BLaER1 (cell line): ENCODE measurements at regions not wholly inside any gene's neighbourhood (a gene's known extent, or its start where the extent isn't known, plus 50 kb on each side); places are given as distances from the start of the nearest gene placed in this dataset.
A peak's percentile ranks its signal among the peaks of the same experiment; 100 is the strongest.
"Not testable (repeated sequence)": the region's sequence is repeated elsewhere in the genome, so short reads cannot be mapped to it uniquely, and the experiment has no call there.

Experiments used
- H3K27ac ChIP-seq: shearing (Covaris generic); formaldehyde crosslinking; 2 replicates; pipeline ENCODE4 v1.8.1; 2022
- H3K27me3 ChIP-seq: shearing (Covaris generic); formaldehyde crosslinking; 2 replicates; pipeline ENCODE4 v1.8.1; 2022
- H3K36me3 ChIP-seq: shearing (Covaris generic); formaldehyde crosslinking; 2 replicates; pipeline ENCODE4 v1.8.1; 2022
- H3K4me1 ChIP-seq: shearing (Covaris generic); formaldehyde crosslinking; 2 replicates; pipeline ENCODE4 v1.8.1; 2022
- H3K4me2 ChIP-seq: shearing (Covaris generic); formaldehyde crosslinking; 2 replicates; pipeline ENCODE4 v1.8.1; 2022
- H3K4me3 ChIP-seq: shearing (Covaris generic); formaldehyde crosslinking; 2 replicates; pipeline ENCODE4 v1.8.1; 2022
- H3K9ac ChIP-seq: shearing (Covaris generic); formaldehyde crosslinking; 2 replicates; pipeline ENCODE4 v1.8.1; 2022
- H3K9me3 ChIP-seq: shearing (Covaris generic); formaldehyde crosslinking; 2 replicates; pipeline ENCODE4 v1.8.1; 2022
- H4K20me1 ChIP-seq: shearing (Covaris generic); formaldehyde crosslinking; 2 replicates; pipeline ENCODE4 v1.8.1; 2022
- Cebpa-rat ChIP-seq: shearing (Covaris generic); IDR thresholded peaks from 2 replicates; pipeline ENCODE4 v1.8.1; 2022

GRCh38 chr10:114872519-114873087, 51.0 kb downstream of the FHIP2A start:
- Histone ChIP-seq H3K36me3 (no peaks in the 10 kb centered on the region), H3K9ac (no peak overlapping the region), H3K4me3 (no peak overlapping the region), H3K27ac (no peak overlapping the region), H3K4me1 (peaks cover 14% of the 10 kb centered on the region), H3K27me3 (no peaks in the 10 kb centered on the region), H3K9me3 (no peaks in the 10 kb centered on the region), H3K4me2 (no peak overlapping the region), H4K20me1 (no peaks in the 10 kb centered on the region)
- TF ChIP-seq Cebpa-rat: no peak

- peak overlapping the region; percentile 11; the same call in 1 of the 2 replicates for H3K9ac ChIP-seq
- peaks cover 14% of the 10 kb centered on the region for H3K4me1 ChIP-seq
- no peaks in the 10 kb centered on the region for H4K20me1 ChIP-seq
- no peaks in the 10 kb centered on the region for H3K27me3 ChIP-seq
- H3K27ac ChIP-seq: no peak overlapping the region; the same call in 1 of the 2 replicates
- H3K4me2 ChIP-seq: peak overlapping the region; percentile 64
- no peak overlapping the region; the same call in 1 of the 2 replicates for H3K4me3 ChIP-seq
- TF ChIP-seq Cebpa-rat: no peak
- H3K9me3 ChIP-seq: no peaks in the 10 kb centered on the region
- no peaks in the 10 kb centered on the region for H3K36me3 ChIP-seq
Measured at GRCh38 chr10:114874827-114875411, 53.3 kb downstream of the FHIP2A start.

GRCh38 chr10:114875590-114876081, 54.1 kb downstream of the FHIP2A start:
- not testable (repeated sequence) for H4K20me1 ChIP-seq, H3K27me3 ChIP-seq, H3K4me3 ChIP-seq, H3K9me3 ChIP-seq, H3K9ac ChIP-seq, H3K27ac ChIP-seq, H3K36me3 ChIP-seq
- peaks cover 14% of the 10 kb centered on the region for H3K4me1 ChIP-seq
- H3K4me2 ChIP-seq: peak overlapping the region; percentile 64

GRCh38 chr10:114876169-114876568, 54.6 kb downstream of the FHIP2A start:
- Histone ChIP-seq H3K36me3 (no peaks in the 10 kb centered on the region), H3K27me3 (no peaks in the 10 kb centered on the region), H3K9me3 (no peaks in the 10 kb centered on the region), H4K20me1 (no peaks in the 10 kb centered on the region), H3K4me3 (no peak overlapping the region), H3K27ac (no peak overlapping the region), H3K4me1 (peaks cover 14% of the 10 kb centered on the region), H3K9ac (no peak overlapping the region), H3K4me2 (no peak overlapping the region)
- TF ChIP-seq Cebpa-rat: no peak

GRCh38 chr10:114876602-114877300, 55.2 kb downstream of the FHIP2A start:
- H3K4me2 ChIP-seq: no peak overlapping the region
- peaks cover 14% of the 10 kb centered on the region for H3K4me1 ChIP-seq
- no peak overlapping the region for H3K27ac ChIP-seq
- no peaks in the 10 kb centered on the region for H3K36me3 ChIP-seq
- H3K9ac ChIP-seq: no peak overlapping the region
- H3K9me3 ChIP-seq: no peaks in the 10 kb centered on the region
- H3K4me3 ChIP-seq: no peak overlapping the region
- no peaks in the 10 kb centered on the region for H3K27me3 ChIP-seq
- H4K20me1 ChIP-seq: no peaks in the 10 kb centered on the region
- no peak for TF ChIP-seq Cebpa-rat

- no peak for TF ChIP-seq Cebpa-rat
- Histone ChIP-seq H3K9ac (no peak overlapping the region), H3K9me3 (no peaks in the 10 kb centered on the region), H3K27ac (no peak overlapping the region), H3K4me1 (peaks cover 18% of the 10 kb centered on the region), H3K36me3 (no peaks in the 10 kb centered on the region), H4K20me1 (no peaks in the 10 kb centered on the region), H3K4me3 (no peak overlapping the region), H3K4me2 (no peak overlapping the region), H3K27me3 (no peaks in the 10 kb centered on the region)
Measured at GRCh38 chr10:114877301-114877644, 55.7 kb downstream of the FHIP2A start.

GRCh38 chr10:114879093-114879492, 57.5 kb downstream of the FHIP2A start:
- no peaks in the 10 kb centered on the region for H3K27me3 ChIP-seq
- no peak overlapping the region for H3K4me2 ChIP-seq
- no peak overlapping the region for H3K4me3 ChIP-seq
- no peak overlapping the region for H3K27ac ChIP-seq
- H3K4me1 ChIP-seq: peaks cover 19% of the 10 kb centered on the region
- no peak overlapping the region for H3K9ac ChIP-seq
- H3K36me3 ChIP-seq: no peaks in the 10 kb centered on the region
- no peaks in the 10 kb centered on the region for H4K20me1 ChIP-seq
- no peak for TF ChIP-seq Cebpa-rat
- H3K9me3 ChIP-seq: no peaks in the 10 kb centered on the region

- Histone ChIP-seq H3K27me3 (no peaks in the 10 kb centered on the region), H3K4me2 (no peak overlapping the region), H3K4me3 (no peak overlapping the region), H3K9me3 (no peaks in the 10 kb centered on the region), H3K4me1 (peaks cover 14% of the 10 kb centered on the region), H3K27ac (no peak overlapping the region), H3K36me3 (no peaks in the 10 kb centered on the region), H3K9ac (no peak overlapping the region), H4K20me1 (no peaks in the 10 kb centered on the region)
- TF ChIP-seq Cebpa-rat: no peak
Measured at GRCh38 chr10:114879541-114880158, 58.1 kb downstream of the FHIP2A start.

- Histone ChIP-seq H3K9me3 (no peaks in the 10 kb centered on the region), H3K36me3 (no peaks in the 10 kb centered on the region), H3K27ac (no peak overlapping the region), H4K20me1 (no peaks in the 10 kb centered on the region), H3K9ac (no peak overlapping the region), H3K4me3 (no peak overlapping the region), H3K27me3 (no peaks in the 10 kb centered on the region), H3K4me2 (no peak overlapping the region), H3K4me1 (peaks cover 5% of the 10 kb centered on the region; the same call in 1 of the 2 replicates)
- no peak for TF ChIP-seq Cebpa-rat
Measured at GRCh38 chr10:114881417-114881816, 56.6 kb upstream of the TRUB1 start.

- Histone ChIP-seq H3K27ac (no peak overlapping the region), H3K27me3 (no peaks in the 10 kb centered on the region), H3K36me3 (no peaks in the 10 kb centered on the region), H4K20me1 (no peaks in the 10 kb centered on the region), H3K4me3 (no peak overlapping the region), H3K4me2 (no peak overlapping the region), H3K4me1 (peaks cover 5% of the 10 kb centered on the region; the same call in 1 of the 2 replicates), H3K9ac (no peak overlapping the region), H3K9me3 (no peaks in the 10 kb centered on the region)
- no peak for TF ChIP-seq Cebpa-rat
Measured at GRCh38 chr10:114881901-114882300, 56.1 kb upstream of the TRUB1 start.
